Endothelial cell of umbilical vein (primary cell): ENCODE measurements at regions not wholly inside any gene's neighbourhood (a gene's known extent, or its start where the extent isn't known, plus 50 kb on each side); places are given as distances from the start of the nearest gene placed in this dataset.

Experiments used
- BruUV-seq: library from RNA; stranded (reverse); fragments of 400-500 nt; replicated peaks from 2 replicates; lab custom pipeline; 2021; lab: Mats Ljungman, UMichigan
- CTCF ChIA-PET: fragments of 300-600, 350-600 bp; sonication (Branson Sonifier 250); formaldehyde crosslinking; loops from one replicate; lab custom pipeline; 2021; ENCODE audit warnings: antibody characterized with exemption, inconsistent platforms; lab: Charles Lee
- POLR2A ChIA-PET: fragments of 300-600, 350-600 bp; sonication (Branson Sonifier 250); formaldehyde crosslinking; loops from one replicate; lab custom pipeline; 2021; ENCODE audit warnings: antibody characterized with exemption, inconsistent platforms; lab: Charles Lee
- DNase-seq: peaks from one replicate; pipeline ENCODE4 v3.0.0-alpha.2; 2011; ENCODE audit warnings: low read depth, low spot score
- FAIRE-seq: peaks from 2 replicates; lab custom pipeline; 2011; peaks lifted over from hg19 to GRCh38; lab: Jason Lieb, UNC
- H2AFZ ChIP-seq: 2 replicates; pipeline ENCODE4 v1.6.0; 2012; ENCODE audit warnings: low read depth, low read length, control low read depth, inconsistent platforms
- H3K27ac ChIP-seq: 2 replicates; pipeline ENCODE4 v1.5.1; 2011; ENCODE audit warnings: low read depth, mild to moderate bottlenecking, control low read depth, low read length, moderate library complexity; ENCODE audit not compliant: insufficient read depth
- H3K27me3 ChIP-seq, 2 experiments: 2 replicates each; pipeline versions ENCODE4 v1.6.0 to v1.6.1; 2011; ENCODE audit warnings: low read length in 2 of 2, mixed read lengths in 1 of 2; ENCODE audit not compliant: control insufficient read depth in 2 of 2, insufficient read depth in 2 of 2
- H3K36me3 ChIP-seq, 2 experiments: 2 replicates in 1 of 2; 3 replicates in 1 of 2; pipeline ENCODE4 v1.5.1; 2011; ENCODE audit warnings: low read length in 2 of 2, mild to moderate bottlenecking in 1 of 2, moderate library complexity in 1 of 2; ENCODE audit not compliant: control insufficient read depth in 2 of 2, insufficient read depth in 2 of 2; ENCODE audit errors: extremely low read depth in 1 of 2
- H3K4me1 ChIP-seq: 3 replicates; pipeline ENCODE4 v1.5.1; 2011; ENCODE audit warnings: mild to moderate bottlenecking, low read length; ENCODE audit not compliant: control insufficient read depth, insufficient read depth; ENCODE audit errors: extremely low read depth
- H3K4me2 ChIP-seq: 2 replicates; pipeline ENCODE4 v1.6.1; 2011; ENCODE audit warnings: low read length, control low read depth, mixed read lengths; ENCODE audit not compliant: insufficient read depth
- H3K4me3 ChIP-seq, 3 experiments: fragments of 200-600 bp in 1 of 3; sonication (generic), shearing (Covaris generic) in 1 of 3; replicated peaks in 1 of 3; 2 replicates each; pipeline ENCODE4 v1.5.1; 2011 to 2016; ENCODE audit warnings: control low read depth in 3 of 3, low read length in 3 of 3, mild to moderate bottlenecking in 2 of 3, inconsistent platforms in 1 of 3, low read depth in 1 of 3, moderate library complexity in 1 of 3; ENCODE audit not compliant: insufficient read depth in 1 of 3
- H3K79me2 ChIP-seq: 2 replicates; pipeline ENCODE4 v1.6.0; 2012; ENCODE audit warnings: low read length, inconsistent platforms; ENCODE audit not compliant: control insufficient read depth, insufficient read depth
- H3K9ac ChIP-seq: replicated peaks from 2 replicates; pipeline ENCODE3; 2011; ENCODE audit warnings: low read length, control low read depth; ENCODE audit not compliant: insufficient read depth; ENCODE audit errors: extremely low read depth
- H3K9me1 ChIP-seq: replicated peaks from 3 replicates; pipeline ENCODE4 v1.6.0; 2011; ENCODE audit warnings: mild to moderate bottlenecking, low read length; ENCODE audit not compliant: control insufficient read depth, insufficient read depth; ENCODE audit errors: extremely low read depth
- H3K9me3 ChIP-seq: replicated peaks from 2 replicates; pipeline ENCODE4 v1.5.1; 2012; ENCODE audit warnings: low read length, inconsistent platforms; ENCODE audit not compliant: control insufficient read depth, insufficient read depth
- H4K20me1 ChIP-seq: replicated peaks from 2 replicates; pipeline ENCODE3; 2011; ENCODE audit warnings: mild to moderate bottlenecking, low read length; ENCODE audit not compliant: control insufficient read depth, insufficient read depth; ENCODE audit errors: extremely low read depth
- CTCF ChIP-seq, 2 donors: IDR thresholded peaks; 1 replicate in 1 of 2; 2 replicates in 1 of 2; pipeline ENCODE4 v1.5.1; 2011; ENCODE audit warnings: low read length in 2 of 2, mild to moderate bottlenecking in 2 of 2, moderate library complexity in 2 of 2, control low read depth in 1 of 2, inconsistent platforms in 1 of 2, low read depth in 1 of 2; ENCODE audit not compliant: insufficient read depth in 1 of 2; ENCODE audit errors: extremely low read depth in 1 of 2
- EZH2 ChIP-seq: IDR thresholded peaks from 2 replicates; pipeline ENCODE4 v1.6.1; 2012; ENCODE audit warnings: borderline replicate concordance, low read depth, mild to moderate bottlenecking, moderate library complexity, low read length, inconsistent platforms; ENCODE audit not compliant: severe bottlenecking
- FOS ChIP-seq: IDR thresholded peaks from 2 replicates; pipeline ENCODE4 v1.6.1; 2011; ENCODE audit warnings: mild to moderate bottlenecking, low read length, moderate library complexity, borderline replicate concordance; ENCODE audit not compliant: insufficient read depth
- GATA2 ChIP-seq: IDR thresholded peaks from 2 replicates; pipeline ENCODE4 v1.7.0; 2011; ENCODE audit warnings: low read depth, mild to moderate bottlenecking, moderate library complexity, mixed read lengths, low read length; ENCODE audit not compliant: insufficient read length, insufficient read depth
- JUN ChIP-seq: IDR thresholded peaks from 2 replicates; pipeline ENCODE4 v1.6.1; 2011; ENCODE audit warnings: borderline replicate concordance, low read depth; ENCODE audit not compliant: insufficient read length, insufficient read depth
- MAX ChIP-seq: IDR thresholded peaks from 2 replicates; pipeline ENCODE4 v1.6.1; 2011; ENCODE audit not compliant: insufficient read depth, insufficient read length
- MYC ChIP-seq: IDR thresholded peaks from one replicate; pipeline ENCODE4 v1.6.1; 2011; ENCODE audit warnings: mild to moderate bottlenecking, low read depth, low read length
- POLR2A ChIP-seq: IDR thresholded peaks from 2 replicates; pipeline ENCODE4 v1.6.1; 2012; ENCODE audit warnings: low read depth, mild to moderate bottlenecking, control low read depth, low read length
- POLR2AphosphoS5 ChIP-seq: IDR thresholded peaks from 2 replicates; pipeline ENCODE4 v1.6.1; 2012; ENCODE audit warnings: low read depth, mild to moderate bottlenecking, control low read depth, low read length, moderate library complexity; ENCODE audit not compliant: insufficient read depth
- dilution Hi-C: fragments of 300-500 bp; cut with MboI; formaldehyde crosslinking; loops from one replicate; pipeline ENCODE4 v1.15.0; 2019; ENCODE audit warnings: low sequenced_read_pairs; ENCODE audit not compliant: extremely low pct_ligation_motif_present
- intact Hi-C: fragments of 100-400 bp; cut with micrococcal nuclease; formaldehyde crosslinking; loops from one replicate; pipeline ENCODE4 v1.10.0; 2022

- intact Hi-C loops: no loop called here
- Histone ChIP-seq H3K27me3 (no peaks in the 10 kb centered on the region), H3K9me1 (no peaks in the 10 kb centered on the region), H3K79me2 (no peaks in the 10 kb centered on the region), H3K9ac (no peak overlapping the region), H4K20me1 (no peaks in the 10 kb centered on the region), H2AFZ (no peak overlapping the region), H3K4me2 (peak overlapping the region; percentile 17), H3K4me3 (no peak overlapping the region), H3K36me3 (no peaks in the 10 kb centered on the region), H3K27ac (no peak overlapping the region), H3K4me1 (peaks cover 6% of the 10 kb centered on the region), H3K9me3 (no peaks in the 10 kb centered on the region)
- FAIRE-seq: no peak
- ChIA-PET POLR2A (no interaction called here), CTCF (interaction anchor here (1.0 to 11.7 kb wide), 3 partner anchors 10 to 332 kb away, joined by 3 to 113 read pairs (median 4); partner anchors contain the start of gene GADD45G)
- no peak for DNase-seq
- TF ChIP-seq CTCF (IDR thresholded peaks at IDR 0.05; ENCODE audit: extremely low read depth in 1 of 2, insufficient read depth in 1 of 2, low read depth in 1 of 2, low read length in 2 of 2) (no peak), FOS (no peak), POLR2AphosphoS5 (no peak), POLR2A (no peak), MAX (no peak), JUN (no peak), MYC (no peak), EZH2 (no peak), GATA2 (no peak)
- dilution Hi-C loops: no loop called here
- no TSS peak for BruUV-seq
These were observed 325.1 kb downstream of the GADD45G start for GRCh38 chr9:89929673-89930480.
